Neural cell (in vitro differentiated cells): ENCODE measurements at regions not wholly inside any gene's neighbourhood (a gene's known extent, or its start where the extent isn't known, plus 50 kb on each side); places are given as distances from the start of the nearest gene placed in this dataset.

Experiments
- H2AFZ ChIP-seq: fragments of 200-600, 300-800 bp; sonication (generic), shearing (Covaris generic); 2 replicates; pipeline ENCODE4 v1.6.0; 2014; ENCODE audit warnings: low read depth, mild to moderate bottlenecking, antibody characterized with exemption, low read length, moderate library complexity
- H3F3A ChIP-seq: fragments of 200-600 bp; shearing (Covaris generic); 2 replicates; pipeline ENCODE4 v1.6.1; 2016; ENCODE audit warnings: mild to moderate bottlenecking, moderate library complexity, mixed read lengths, antibody characterized with exemption, low read length; ENCODE audit not compliant: insufficient read depth, poor library complexity, severe bottlenecking
- H3K27ac ChIP-seq: fragments of 200-600, 300-800 bp; sonication (generic), shearing (Covaris generic); 2 replicates; pipeline ENCODE4 v1.5.1; 2014; ENCODE audit warnings: mild to moderate bottlenecking, low read length, moderate library complexity
- H3K27me3 ChIP-seq: fragments of 300-800, 200-600 bp; sonication (generic), shearing (Covaris generic); 2 replicates; pipeline ENCODE4 v1.6.0; 2014; ENCODE audit warnings: mild to moderate bottlenecking, low read depth, low read length, moderate library complexity; ENCODE audit not compliant: insufficient read depth
- H3K36me3 ChIP-seq: fragments of 300-800, 200-600 bp; sonication (generic), shearing (Covaris generic); 2 replicates; pipeline ENCODE4 v1.5.1; 2014; ENCODE audit warnings: mild to moderate bottlenecking, antibody characterized with exemption, low read length, moderate library complexity; ENCODE audit not compliant: insufficient read depth
- H3K4me2 ChIP-seq: fragments of 300-800, 200-600 bp; sonication (generic), shearing (Covaris generic); 2 replicates; pipeline ENCODE4 v1.6.0; 2014; ENCODE audit warnings: mild to moderate bottlenecking, low read length
- H3K4me3 ChIP-seq: fragments of 300-800, 200-600 bp; sonication (generic), shearing (Covaris generic); 2 replicates; pipeline ENCODE4 v1.5.1; 2014; ENCODE audit warnings: mild to moderate bottlenecking, low read length, moderate library complexity
- H3K79me2 ChIP-seq: fragments of 200-600 bp; shearing (Covaris generic); replicated peaks from 2 replicates; pipeline ENCODE4 v1.6.0; 2014; ENCODE audit warnings: mild to moderate bottlenecking, low read length, moderate library complexity; ENCODE audit not compliant: insufficient read depth
- H3K9ac ChIP-seq: fragments of 300-800, 200-600 bp; sonication (generic), shearing (Covaris generic); 2 replicates; pipeline ENCODE4 v1.6.1; 2016; ENCODE audit warnings: mild to moderate bottlenecking, low read length, mixed read lengths
- H3K9me2 ChIP-seq: fragments of 200-600 bp; shearing (Covaris generic); 2 replicates; pipeline ENCODE4 v1.6.1; 2016; ENCODE audit warnings: mild to moderate bottlenecking, low read length, mixed read lengths; ENCODE audit not compliant: insufficient read depth
- H3K9me3 ChIP-seq: fragments of 200-600, 300-800 bp; sonication (generic), shearing (Covaris generic); 2 replicates; pipeline ENCODE4 v1.6.1; 2016; ENCODE audit warnings: mild to moderate bottlenecking, mixed run types, low read length, moderate library complexity, mixed read lengths
- H4K20me1 ChIP-seq: fragments of 200-600 bp; shearing (Covaris generic); 2 replicates; pipeline ENCODE4 v1.6.1; 2016; ENCODE audit warnings: mild to moderate bottlenecking, mixed run types; ENCODE audit not compliant: insufficient read depth
- EP300 ChIP-seq: fragments of 450-650 bp; conservative IDR thresholded peaks from 2 replicates; pipeline ENCODE4 v1.6.1; 2014; ENCODE audit warnings: antibody characterized with exemption, mild to moderate bottlenecking, moderate library complexity; ENCODE audit not compliant: poor library complexity, severe bottlenecking
- EZH2 ChIP-seq: fragments of 200-600, 300-800 bp; shearing (Covaris generic), sonication (generic); IDR thresholded peaks from 2 replicates; pipeline ENCODE4 v1.6.1; 2014; ENCODE audit warnings: antibody characterized with exemption, low read length, borderline replicate concordance, mild to moderate bottlenecking; ENCODE audit not compliant: insufficient read depth, poor library complexity, severe bottlenecking
- MXI1 ChIP-seq: fragments of 450-650 bp; conservative IDR thresholded peaks from 2 replicates; pipeline ENCODE4 v1.6.1; 2014; ENCODE audit warnings: antibody characterized with exemption, mild to moderate bottlenecking; ENCODE audit not compliant: poor library complexity, severe bottlenecking
- POLR2AphosphoS5 ChIP-seq: IDR thresholded peaks from 2 replicates; pipeline ENCODE4 v1.6.1; 2012
- RAD21 ChIP-seq: fragments of 450-650 bp; conservative IDR thresholded peaks from 2 replicates; pipeline ENCODE4 v1.6.1; 2014; ENCODE audit warnings: antibody characterized with exemption, mild to moderate bottlenecking, moderate library complexity
- SMC3 ChIP-seq: fragments of 450-650 bp; conservative IDR thresholded peaks from 2 replicates; pipeline ENCODE4 v1.6.1; 2014; ENCODE audit warnings: antibody characterized with exemption, mild to moderate bottlenecking, moderate library complexity; ENCODE audit not compliant: poor library complexity
- TAF1 ChIP-seq: IDR thresholded peaks from 2 replicates; pipeline ENCODE4 v1.6.1; 2012; ENCODE audit warnings: low read depth
- TF ChIP-seq, protein P1 (sequence below): IDR thresholded peaks from 2 replicates; pipeline ENCODE4 v1.6.1; 2012; ENCODE audit warnings: borderline replicate concordance
- TF ChIP-seq, protein P2 (sequence below): fragments of 450-650 bp; IDR thresholded peaks from 2 replicates; pipeline ENCODE4 v1.5.1; 2014; ENCODE audit warnings: antibody characterized with exemption, mild to moderate bottlenecking, moderate library complexity; ENCODE audit not compliant: poor library complexity, severe bottlenecking

DNA sequence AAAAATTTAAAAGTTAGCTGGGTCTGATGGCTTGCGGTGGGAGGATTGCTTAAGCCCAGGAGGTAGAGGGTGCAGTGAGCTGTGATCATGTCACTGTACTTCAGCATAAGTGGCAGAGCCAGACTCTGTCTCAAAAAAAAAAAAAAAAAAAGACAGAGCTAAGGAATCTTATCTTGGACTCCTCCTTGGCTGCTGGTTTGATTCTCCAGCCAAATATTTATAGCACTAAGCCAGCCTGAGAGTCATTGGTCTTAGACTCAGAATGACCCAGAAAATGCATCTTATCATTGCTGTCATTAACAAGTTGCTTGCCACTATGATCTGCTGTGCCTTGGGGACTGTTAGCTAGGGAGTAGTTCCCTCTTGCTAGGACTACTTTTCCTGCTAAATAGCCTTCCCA is 164.7 kb downstream of the GNAT3 start:
- no peaks in the 10 kb centered on the region for H3K9me2 ChIP-seq
- no peaks in the 10 kb centered on the region for H3K27me3 ChIP-seq
- H3K9ac ChIP-seq, result no peak overlapping the region
- no peaks in the 10 kb centered on the region for H3F3A ChIP-seq
- TF ChIP-seq SMC3 (no peak), MXI1 (no peak), POLR2AphosphoS5 (no peak), RAD21 (no peak), EP300 (no peak), EZH2 (no peak), TAF1 (no peak)
- TF ChIP-seq, protein P1, sequence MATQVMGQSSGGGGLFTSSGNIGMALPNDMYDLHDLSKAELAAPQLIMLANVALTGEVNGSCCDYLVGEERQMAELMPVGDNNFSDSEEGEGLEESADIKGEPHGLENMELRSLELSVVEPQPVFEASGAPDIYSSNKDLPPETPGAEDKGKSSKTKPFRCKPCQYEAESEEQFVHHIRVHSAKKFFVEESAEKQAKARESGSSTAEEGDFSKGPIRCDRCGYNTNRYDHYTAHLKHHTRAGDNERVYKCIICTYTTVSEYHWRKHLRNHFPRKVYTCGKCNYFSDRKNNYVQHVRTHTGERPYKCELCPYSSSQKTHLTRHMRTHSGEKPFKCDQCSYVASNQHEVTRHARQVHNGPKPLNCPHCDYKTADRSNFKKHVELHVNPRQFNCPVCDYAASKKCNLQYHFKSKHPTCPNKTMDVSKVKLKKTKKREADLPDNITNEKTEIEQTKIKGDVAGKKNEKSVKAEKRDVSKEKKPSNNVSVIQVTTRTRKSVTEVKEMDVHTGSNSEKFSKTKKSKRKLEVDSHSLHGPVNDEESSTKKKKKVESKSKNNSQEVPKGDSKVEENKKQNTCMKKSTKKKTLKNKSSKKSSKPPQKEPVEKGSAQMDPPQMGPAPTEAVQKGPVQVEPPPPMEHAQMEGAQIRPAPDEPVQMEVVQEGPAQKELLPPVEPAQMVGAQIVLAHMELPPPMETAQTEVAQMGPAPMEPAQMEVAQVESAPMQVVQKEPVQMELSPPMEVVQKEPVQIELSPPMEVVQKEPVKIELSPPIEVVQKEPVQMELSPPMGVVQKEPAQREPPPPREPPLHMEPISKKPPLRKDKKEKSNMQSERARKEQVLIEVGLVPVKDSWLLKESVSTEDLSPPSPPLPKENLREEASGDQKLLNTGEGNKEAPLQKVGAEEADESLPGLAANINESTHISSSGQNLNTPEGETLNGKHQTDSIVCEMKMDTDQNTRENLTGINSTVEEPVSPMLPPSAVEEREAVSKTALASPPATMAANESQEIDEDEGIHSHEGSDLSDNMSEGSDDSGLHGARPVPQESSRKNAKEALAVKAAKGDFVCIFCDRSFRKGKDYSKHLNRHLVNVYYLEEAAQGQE, result no peak
- TF ChIP-seq, protein P2, sequence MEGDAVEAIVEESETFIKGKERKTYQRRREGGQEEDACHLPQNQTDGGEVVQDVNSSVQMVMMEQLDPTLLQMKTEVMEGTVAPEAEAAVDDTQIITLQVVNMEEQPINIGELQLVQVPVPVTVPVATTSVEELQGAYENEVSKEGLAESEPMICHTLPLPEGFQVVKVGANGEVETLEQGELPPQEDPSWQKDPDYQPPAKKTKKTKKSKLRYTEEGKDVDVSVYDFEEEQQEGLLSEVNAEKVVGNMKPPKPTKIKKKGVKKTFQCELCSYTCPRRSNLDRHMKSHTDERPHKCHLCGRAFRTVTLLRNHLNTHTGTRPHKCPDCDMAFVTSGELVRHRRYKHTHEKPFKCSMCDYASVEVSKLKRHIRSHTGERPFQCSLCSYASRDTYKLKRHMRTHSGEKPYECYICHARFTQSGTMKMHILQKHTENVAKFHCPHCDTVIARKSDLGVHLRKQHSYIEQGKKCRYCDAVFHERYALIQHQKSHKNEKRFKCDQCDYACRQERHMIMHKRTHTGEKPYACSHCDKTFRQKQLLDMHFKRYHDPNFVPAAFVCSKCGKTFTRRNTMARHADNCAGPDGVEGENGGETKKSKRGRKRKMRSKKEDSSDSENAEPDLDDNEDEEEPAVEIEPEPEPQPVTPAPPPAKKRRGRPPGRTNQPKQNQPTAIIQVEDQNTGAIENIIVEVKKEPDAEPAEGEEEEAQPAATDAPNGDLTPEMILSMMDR, result no peak
- H2AFZ ChIP-seq, result no peak overlapping the region
- no peaks in the 10 kb centered on the region for H3K79me2 ChIP-seq
- H3K36me3 ChIP-seq, result no peaks in the 10 kb centered on the region
- no peak overlapping the region for H3K4me2 ChIP-seq
- H3K27ac ChIP-seq, result no peak overlapping the region
- no peaks in the 10 kb centered on the region for H4K20me1 ChIP-seq
- no peaks in the 10 kb centered on the region for H3K9me3 ChIP-seq
- H3K4me3 ChIP-seq, result no peak overlapping the region

DNA sequence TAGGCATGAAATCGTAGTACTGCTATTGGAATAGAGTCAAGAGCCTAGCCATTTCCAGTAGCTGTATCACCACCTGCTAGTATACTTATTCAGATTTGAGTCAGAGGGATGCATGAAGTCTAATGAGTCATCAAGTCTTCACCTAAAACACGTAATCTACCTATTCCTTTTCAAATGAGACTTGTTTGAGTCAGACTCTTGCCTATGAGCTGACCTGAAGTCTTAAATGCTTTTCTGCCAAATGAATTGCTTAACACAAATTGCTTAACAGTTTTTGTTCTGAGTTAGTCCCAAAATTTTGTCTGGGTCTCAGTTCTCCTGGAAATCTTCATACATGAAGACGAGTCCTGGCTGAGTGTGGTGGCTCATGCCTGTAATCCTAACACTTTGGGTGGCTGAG is 165.2 kb downstream of the GNAT3 start:
- TF ChIP-seq, protein P1, result no peak
- TF ChIP-seq MXI1 (no peak), SMC3 (no peak), EZH2 (no peak), RAD21 (no peak), POLR2AphosphoS5 (no peak)
- TF ChIP-seq, protein P2, result no peak
- no peak overlapping the region for H3K4me2 ChIP-seq

More for the DNA sequence above, 165.2 kb downstream of the GNAT3 start:
- no peak overlapping the region for H3K4me3 ChIP-seq
- no peaks in the 10 kb centered on the region for H3K9me2 ChIP-seq
- no peak overlapping the region for H2AFZ ChIP-seq
- H3F3A ChIP-seq, result no peaks in the 10 kb centered on the region
- H3K27ac ChIP-seq, result no peak overlapping the region
- no peaks in the 10 kb centered on the region for H3K36me3 ChIP-seq
- no peak overlapping the region for H3K9ac ChIP-seq
- H4K20me1 ChIP-seq, result no peaks in the 10 kb centered on the region
- no peaks in the 10 kb centered on the region for H3K27me3 ChIP-seq
- H3K79me2 ChIP-seq, result no peaks in the 10 kb centered on the region
- H3K9me3 ChIP-seq, result no peaks in the 10 kb centered on the region
